MM.1S (cell line): ENCODE measurements at regions not wholly inside any gene's neighbourhood (a gene's known extent, or its start where the extent isn't known, plus 50 kb on each side); places are given as distances from the start of the nearest gene placed in this dataset.

Experiments used
- DNase-seq: peaks from one replicate; pipeline ENCODE4 v3.0.0-alpha.2; 2015
- H2AFZ ChIP-seq: fragments of 300-600 bp; sonication (generic); 2 replicates; pipeline ENCODE4 v1.6.0; 2016; ENCODE audit warnings: antibody characterized with exemption, low read length
- H3F3A ChIP-seq: fragments of 300-600 bp; sonication (generic); 2 replicates; pipeline ENCODE4 v1.6.1; 2016; ENCODE audit warnings: mild to moderate bottlenecking, antibody characterized with exemption, low read length, moderate library complexity, mixed read lengths; ENCODE audit not compliant: insufficient read depth
- H3K27ac ChIP-seq: fragments of 300-600 bp; sonication (generic); 2 replicates; pipeline ENCODE4 v1.5.1; 2016; ENCODE audit warnings: mild to moderate bottlenecking, low read length
- H3K27me3 ChIP-seq: fragments of 300-600 bp; sonication (generic); replicated peaks from 2 replicates; pipeline ENCODE4 v1.6.0; 2016; ENCODE audit warnings: low read length; ENCODE audit not compliant: insufficient read depth
- H3K36me3 ChIP-seq: fragments of 300-600 bp; sonication (generic); replicated peaks from 2 replicates; pipeline ENCODE4 v1.6.1; 2016; ENCODE audit warnings: mild to moderate bottlenecking, low read length, mixed read lengths; ENCODE audit not compliant: insufficient read depth
- H3K4me1 ChIP-seq: fragments of 300-600 bp; sonication (generic); 2 replicates; pipeline ENCODE4 v1.6.1; 2016; ENCODE audit warnings: low read length, mixed read lengths
- H3K4me2 ChIP-seq: fragments of 300-600 bp; sonication (generic); 2 replicates; pipeline ENCODE4 v1.6.0; 2016; ENCODE audit warnings: low read depth, low read length
- H3K4me3 ChIP-seq: fragments of 300-600 bp; sonication (generic); 2 replicates; pipeline ENCODE4 v1.5.1; 2016; ENCODE audit warnings: low read length, mixed read lengths
- H3K79me2 ChIP-seq: fragments of 300-600 bp; sonication (generic); 2 replicates; pipeline ENCODE4 v1.6.1; 2016; ENCODE audit warnings: mixed run types, low read length, mixed read lengths
- H3K9ac ChIP-seq: fragments of 300-600 bp; sonication (generic); 2 replicates; pipeline ENCODE4 v1.6.1; 2016; ENCODE audit warnings: low read length, mixed read lengths
- H3K9me2 ChIP-seq: fragments of 300-600 bp; sonication (generic); replicated peaks from 2 replicates; pipeline ENCODE4 v1.6.1; 2016; ENCODE audit warnings: mild to moderate bottlenecking, low read length, mixed read lengths; ENCODE audit not compliant: insufficient read depth
- H3K9me3 ChIP-seq: fragments of 300-600 bp; sonication (generic); replicated peaks from 2 replicates; pipeline ENCODE4 v1.6.1; 2016; ENCODE audit warnings: mild to moderate bottlenecking, low read length, mixed read lengths; ENCODE audit not compliant: insufficient read depth
- H4K20me1 ChIP-seq: fragments of 300-600 bp; sonication (generic); 2 replicates; pipeline ENCODE4 v1.6.1; 2016; ENCODE audit warnings: mild to moderate bottlenecking, low read length, moderate library complexity, mixed read lengths; ENCODE audit not compliant: insufficient read depth
- EZH2 ChIP-seq: fragments of 300-600 bp; sonication (generic); optimal IDR thresholded peaks from 2 replicates; pipeline ENCODE3; 2017; ENCODE audit warnings: low read depth, mild to moderate bottlenecking, antibody characterized with exemption, low read length, mixed read lengths
- EZH2phosphoT487 ChIP-seq: fragments of 300-600 bp; sonication (generic); IDR thresholded peaks from 2 replicates; pipeline ENCODE4 v1.6.1; 2018; ENCODE audit warnings: antibody characterized with exemption, low read length
- TF ChIP-seq, protein P1 (sequence below): fragments of 300-600 bp; sonication (generic); IDR thresholded peaks from 2 replicates; pipeline ENCODE4 v1.5.1; 2016; ENCODE audit warnings: antibody characterized with exemption, low read length, mixed read lengths

DNA sequence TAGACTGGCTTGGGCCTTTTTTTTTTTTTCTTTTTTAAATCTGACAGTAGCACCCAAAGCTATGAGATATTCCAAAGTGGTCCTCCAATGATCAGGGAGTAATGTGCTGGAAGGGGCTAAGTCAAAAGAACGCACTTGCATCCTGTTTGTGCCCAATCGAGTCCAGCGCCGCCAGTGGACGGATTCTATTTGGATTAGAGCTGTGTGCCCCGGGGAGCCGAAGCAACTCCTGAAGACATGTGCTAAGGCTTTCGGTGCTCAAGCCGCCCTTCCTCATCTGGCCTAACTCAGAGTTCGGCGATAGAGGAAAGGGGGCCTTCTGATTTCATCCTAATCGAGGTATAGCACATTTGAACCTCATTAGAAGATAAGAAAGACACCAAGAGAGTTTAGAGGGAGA, 147.8 kb upstream of the NECTIN1 start:
- no peak overlapping the region for H3K9ac ChIP-seq
- no peak overlapping the region for H3K27ac ChIP-seq

DNA sequence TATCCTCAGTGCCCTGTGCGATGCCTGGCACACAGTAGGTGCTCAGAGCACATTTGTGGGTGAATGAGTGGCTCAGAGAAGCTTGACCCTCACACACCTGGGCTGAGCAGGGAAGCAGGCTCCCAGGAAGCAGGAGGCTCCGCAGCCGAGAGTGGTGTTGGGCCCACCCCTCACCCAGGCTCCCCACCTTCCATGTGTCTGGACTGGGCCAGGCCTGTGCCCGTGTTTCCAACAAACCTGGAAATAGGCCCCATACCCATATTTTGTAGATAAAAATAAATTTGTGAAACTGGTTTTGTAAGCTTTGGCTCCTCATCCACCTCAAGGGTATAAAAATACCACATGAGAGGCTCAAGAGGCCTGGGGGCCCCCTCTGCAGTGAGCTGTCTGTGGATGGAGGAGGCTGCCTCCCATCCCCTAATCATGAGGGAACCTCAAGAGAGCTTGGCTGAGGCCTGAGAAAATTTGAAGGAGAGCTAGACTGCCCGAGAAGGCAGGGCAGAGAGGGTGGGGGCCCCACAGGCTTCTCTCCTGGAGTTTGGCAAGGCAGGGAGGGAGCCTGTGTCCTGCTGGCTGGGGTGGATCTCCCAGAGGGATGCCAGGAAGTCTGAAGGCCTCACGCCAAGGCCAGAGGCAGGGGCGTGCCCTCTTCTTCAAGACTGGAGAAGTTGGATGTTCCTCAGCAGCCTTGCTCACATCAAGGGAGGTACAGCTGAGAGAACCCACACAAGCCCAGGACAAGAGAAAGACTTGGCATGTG, 147.0 kb upstream of the NECTIN1 start:
- no peak for TF ChIP-seq EZH2phosphoT487
- TF ChIP-seq EZH2 = no peak
- TF ChIP-seq, protein P1, sequence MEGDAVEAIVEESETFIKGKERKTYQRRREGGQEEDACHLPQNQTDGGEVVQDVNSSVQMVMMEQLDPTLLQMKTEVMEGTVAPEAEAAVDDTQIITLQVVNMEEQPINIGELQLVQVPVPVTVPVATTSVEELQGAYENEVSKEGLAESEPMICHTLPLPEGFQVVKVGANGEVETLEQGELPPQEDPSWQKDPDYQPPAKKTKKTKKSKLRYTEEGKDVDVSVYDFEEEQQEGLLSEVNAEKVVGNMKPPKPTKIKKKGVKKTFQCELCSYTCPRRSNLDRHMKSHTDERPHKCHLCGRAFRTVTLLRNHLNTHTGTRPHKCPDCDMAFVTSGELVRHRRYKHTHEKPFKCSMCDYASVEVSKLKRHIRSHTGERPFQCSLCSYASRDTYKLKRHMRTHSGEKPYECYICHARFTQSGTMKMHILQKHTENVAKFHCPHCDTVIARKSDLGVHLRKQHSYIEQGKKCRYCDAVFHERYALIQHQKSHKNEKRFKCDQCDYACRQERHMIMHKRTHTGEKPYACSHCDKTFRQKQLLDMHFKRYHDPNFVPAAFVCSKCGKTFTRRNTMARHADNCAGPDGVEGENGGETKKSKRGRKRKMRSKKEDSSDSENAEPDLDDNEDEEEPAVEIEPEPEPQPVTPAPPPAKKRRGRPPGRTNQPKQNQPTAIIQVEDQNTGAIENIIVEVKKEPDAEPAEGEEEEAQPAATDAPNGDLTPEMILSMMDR = no peak
- H3K4me3 ChIP-seq = no peak overlapping the region
- no peaks in the 10 kb centered on the region for H3F3A ChIP-seq
- no peaks in the 10 kb centered on the region for H3K9me3 ChIP-seq
- no peak for DNase-seq
- no peaks in the 10 kb centered on the region for H4K20me1 ChIP-seq
- peaks cover 48% of the 10 kb centered on the region for H3K27me3 ChIP-seq
- H3K79me2 ChIP-seq = no peaks in the 10 kb centered on the region
- H2AFZ ChIP-seq = no peak overlapping the region
- H3K4me2 ChIP-seq = no peak overlapping the region
- no peaks in the 10 kb centered on the region for H3K36me3 ChIP-seq
- no peak overlapping the region for H3K27ac ChIP-seq
- no peaks in the 10 kb centered on the region for H3K9me2 ChIP-seq
- H3K9ac ChIP-seq = no peak overlapping the region
- no peaks in the 10 kb centered on the region for H3K4me1 ChIP-seq

More for the DNA sequence above, 147.8 kb upstream of the NECTIN1 start:
- Histone ChIP-seq H3K4me1 (no peaks in the 10 kb centered on the region), H4K20me1 (no peaks in the 10 kb centered on the region), H2AFZ (no peak overlapping the region), H3K4me3 (no peak overlapping the region), H3K36me3 (no peaks in the 10 kb centered on the region), H3K9me3 (no peaks in the 10 kb centered on the region), H3K4me2 (no peak overlapping the region), H3K9me2 (no peaks in the 10 kb centered on the region), H3K27me3 (peaks cover 47% of the 10 kb centered on the region), H3F3A (no peaks in the 10 kb centered on the region), H3K79me2 (no peaks in the 10 kb centered on the region)
- TF ChIP-seq EZH2phosphoT487 = no peak
- TF ChIP-seq, protein P1 = no peak
- no peak for TF ChIP-seq EZH2
- DNase-seq = no peak

DNA sequence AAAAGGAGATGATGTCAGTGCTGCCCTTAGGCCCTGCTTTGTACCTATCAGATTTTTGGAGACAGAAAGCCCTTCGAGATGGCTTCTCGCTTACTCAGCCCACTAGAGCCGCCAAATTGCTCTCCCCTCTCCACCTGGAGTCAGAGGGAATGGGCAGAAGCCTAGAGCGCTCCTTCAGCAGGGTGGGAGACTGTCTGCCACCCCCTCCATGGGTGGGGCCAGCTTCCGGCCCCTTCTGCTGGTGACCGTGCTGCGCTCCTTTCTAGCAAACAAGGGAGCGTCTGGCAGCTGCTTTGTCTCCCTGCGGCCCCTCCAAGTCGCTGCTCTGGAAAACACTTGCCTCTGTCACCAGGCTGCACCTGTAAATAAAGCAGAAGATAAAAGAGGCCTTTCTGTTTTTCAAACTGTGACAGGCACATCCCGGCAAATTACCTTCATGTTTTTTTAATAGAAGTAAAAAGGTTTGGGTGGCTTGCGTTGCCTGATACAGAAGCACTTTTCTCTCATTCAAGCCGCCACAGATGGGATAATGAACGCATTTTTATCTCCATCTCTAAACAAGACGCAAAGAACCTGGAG, 145.7 kb upstream of the NECTIN1 start:
- Histone ChIP-seq H3K4me3 (no peak overlapping the region), H3K36me3 (no peaks in the 10 kb centered on the region), H4K20me1 (no peaks in the 10 kb centered on the region), H3K79me2 (no peaks in the 10 kb centered on the region), H3K4me2 (no peak overlapping the region), H3K27ac (no peak overlapping the region), H3F3A (no peaks in the 10 kb centered on the region), H3K4me1 (no peaks in the 10 kb centered on the region), H3K9me3 (no peaks in the 10 kb centered on the region), H3K9ac (no peak overlapping the region), H2AFZ (no peak overlapping the region), H3K27me3 (peaks cover 53% of the 10 kb centered on the region), H3K9me2 (no peaks in the 10 kb centered on the region)
- no peak for TF ChIP-seq EZH2
- TF ChIP-seq, protein P1 = no peak
- no peak for TF ChIP-seq EZH2phosphoT487
- no peak for DNase-seq
